H1 (cell line): ENCODE measurements at regions not wholly inside any gene's neighbourhood (a gene's known extent, or its start where the extent isn't known, plus 50 kb on each side); places are given as distances from the start of the nearest gene placed in this dataset.

Experiments
- JUN ChIP-seq: IDR thresholded peaks from 2 replicates; pipeline ENCODE4 v1.6.1; 2011; ENCODE audit warnings: low read depth, mild to moderate bottlenecking, improper control_type of control experiment, low read length
- JUND ChIP-seq: IDR thresholded peaks from 2 replicates; pipeline ENCODE4 v1.6.1; 2011; ENCODE audit warnings: mild to moderate bottlenecking, improper control_type of control experiment, low read length
- KDM1A ChIP-seq: fragments of 200-600, 300-600 bp; sonication (generic); IDR thresholded peaks from 2 replicates; pipeline ENCODE4 v1.7.1; 2016; ENCODE audit warnings: mild to moderate bottlenecking, low read length, borderline replicate concordance
- NANOG ChIP-seq: IDR thresholded peaks from 2 replicates; pipeline ENCODE4 v1.6.1; 2011; ENCODE audit warnings: low read length, low read depth, mild to moderate bottlenecking, inconsistent platforms; ENCODE audit not compliant: insufficient read depth, poor library complexity, severe bottlenecking
- POLR2A ChIP-seq, 2 experiments: IDR thresholded peaks; 1 replicate in 1 of 2; 2 replicates in 1 of 2; pipeline ENCODE4 v1.6.1; 2011; ENCODE audit warnings: low read depth in 2 of 2, low read length in 2 of 2, mild to moderate bottlenecking in 2 of 2; ENCODE audit errors: control extremely low read depth in 1 of 2
- POLR2AphosphoS5 ChIP-seq: IDR thresholded peaks from 2 replicates; pipeline ENCODE4 v1.6.1; 2011; ENCODE audit warnings: low read depth, low read length
- RBBP5 ChIP-seq: IDR thresholded peaks from 2 replicates; pipeline ENCODE4 v1.7.1; 2012; ENCODE audit warnings: low read depth, mild to moderate bottlenecking, inconsistent platforms, low read length, moderate library complexity, borderline replicate concordance
- SIN3A ChIP-seq, 2 experiments: IDR thresholded peaks in 1 of 2; conservative IDR thresholded peaks in 1 of 2; 2 replicates each; pipeline ENCODE4 v1.6.1; 2011 to 2012; ENCODE audit warnings: low read length in 2 of 2, improper control_type of control experiment in 1 of 2, low read depth in 1 of 2, mild to moderate bottlenecking in 1 of 2
- TF ChIP-seq, protein P1 (sequence below), 3 experiments: IDR thresholded peaks; 1 replicate in 2 of 3; 2 replicates in 1 of 3; pipeline versions ENCODE4 v1.5.1 to v1.6.1; 2011; ENCODE audit warnings: low read length in 3 of 3, mild to moderate bottlenecking in 3 of 3, inconsistent platforms in 2 of 3, low read depth in 1 of 3, moderate library complexity in 1 of 3; ENCODE audit not compliant: insufficient read depth in 1 of 3; ENCODE audit errors: control extremely low read depth in 1 of 3

DNA sequence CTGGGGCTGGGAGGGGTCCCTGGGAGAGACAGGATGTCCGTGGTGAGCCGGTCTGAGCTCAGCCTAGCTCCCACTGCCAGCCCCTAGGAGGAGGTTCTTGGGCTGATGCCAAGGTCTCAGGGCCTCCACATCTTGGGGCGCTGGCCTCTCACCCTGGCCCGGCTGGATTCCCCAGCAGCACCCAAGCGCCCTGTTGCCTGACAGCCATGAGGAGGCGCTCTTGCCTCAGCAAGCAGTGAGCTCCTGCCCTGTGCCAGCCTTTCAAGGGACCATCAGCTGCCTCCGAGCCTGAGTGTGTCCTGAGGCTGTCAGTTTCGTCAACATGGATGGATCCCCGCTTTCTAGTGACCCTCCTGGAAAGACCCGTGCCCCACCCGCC is 234.9 kb upstream of the CIBAR2 start:
- TF ChIP-seq, protein P1, sequence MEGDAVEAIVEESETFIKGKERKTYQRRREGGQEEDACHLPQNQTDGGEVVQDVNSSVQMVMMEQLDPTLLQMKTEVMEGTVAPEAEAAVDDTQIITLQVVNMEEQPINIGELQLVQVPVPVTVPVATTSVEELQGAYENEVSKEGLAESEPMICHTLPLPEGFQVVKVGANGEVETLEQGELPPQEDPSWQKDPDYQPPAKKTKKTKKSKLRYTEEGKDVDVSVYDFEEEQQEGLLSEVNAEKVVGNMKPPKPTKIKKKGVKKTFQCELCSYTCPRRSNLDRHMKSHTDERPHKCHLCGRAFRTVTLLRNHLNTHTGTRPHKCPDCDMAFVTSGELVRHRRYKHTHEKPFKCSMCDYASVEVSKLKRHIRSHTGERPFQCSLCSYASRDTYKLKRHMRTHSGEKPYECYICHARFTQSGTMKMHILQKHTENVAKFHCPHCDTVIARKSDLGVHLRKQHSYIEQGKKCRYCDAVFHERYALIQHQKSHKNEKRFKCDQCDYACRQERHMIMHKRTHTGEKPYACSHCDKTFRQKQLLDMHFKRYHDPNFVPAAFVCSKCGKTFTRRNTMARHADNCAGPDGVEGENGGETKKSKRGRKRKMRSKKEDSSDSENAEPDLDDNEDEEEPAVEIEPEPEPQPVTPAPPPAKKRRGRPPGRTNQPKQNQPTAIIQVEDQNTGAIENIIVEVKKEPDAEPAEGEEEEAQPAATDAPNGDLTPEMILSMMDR (IDR thresholded peaks at IDR 0.05; ENCODE audit: control extremely low read depth in 1 of 3, insufficient read depth in 1 of 3, low read depth in 1 of 3, low read length in 3 of 3) = peak; percentile 89 to 95 (median 93)
- TF ChIP-seq RBBP5 (no peak), POLR2A (IDR thresholded peaks at IDR 0.05; ENCODE audit: control extremely low read depth in 1 of 2, low read depth in 2 of 2, low read length in 2 of 2) (no peak), KDM1A (no peak), JUND (no peak), SIN3A (conservative IDR thresholded peaks at IDR 0.05 in 1 of 2, IDR thresholded peaks at IDR 0.05 in 1 of 2; ENCODE audit: low read depth in 1 of 2, low read length in 2 of 2) (0 out of 4 replicates have a peak, but pooled peaks of 1 of the 2 experiments have one; percentile 51), NANOG (no peak), JUN (no peak), POLR2AphosphoS5 (no peak)
